22Rv1 (cell line): ENCODE measurements at regions not wholly inside any gene's neighbourhood (a gene's known extent, or its start where the extent isn't known, plus 50 kb on each side); places are given as distances from the start of the nearest gene placed in this dataset.

Experiments
- CTCF ChIP-seq: fragments of 450-650 bp; IDR thresholded peaks from 2 replicates; pipeline ENCODE4 v1.5.1; 2017; ENCODE audit warnings: mild to moderate bottlenecking
- ZFX ChIP-seq: fragments of 450-650 bp; IDR thresholded peaks from 2 replicates; pipeline ENCODE4 v1.6.1; 2017; ENCODE audit warnings: antibody characterized with exemption, borderline replicate concordance

DNA sequence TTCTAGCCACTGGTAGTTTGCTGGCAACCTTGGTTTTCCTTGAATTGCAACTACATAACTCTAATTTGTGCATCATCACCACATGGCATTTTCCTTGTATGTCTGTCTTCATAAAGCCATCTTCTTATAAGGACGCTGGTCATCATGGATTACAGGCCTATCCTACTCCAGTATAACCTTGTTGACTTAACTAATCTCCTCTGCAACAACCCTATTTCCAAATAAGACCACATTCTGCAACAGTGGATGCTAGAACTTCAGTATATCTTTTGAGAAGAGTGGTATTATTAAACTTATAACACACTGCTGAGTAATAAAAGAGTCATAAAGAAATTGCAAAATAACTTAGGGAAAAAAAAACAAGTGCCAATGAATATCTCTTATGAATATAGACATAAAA, 511.8 kb upstream of the FOXG1 start:
- TF ChIP-seq CTCF (no peak), ZFX (no peak)
